CD4-positive, alpha-beta T cell treated with Interleukin-12 subunit alpha and Interleukin-12 subunit beta, for 1 hour (primary cell): ENCODE measurements at regions not wholly inside any gene's neighbourhood (a gene's known extent, or its start where the extent isn't known, plus 50 kb on each side); places are given as distances from the start of the nearest gene placed in this dataset.
"Not testable (repeated sequence)": the region's sequence is repeated elsewhere in the genome, so short reads cannot be mapped to it uniquely, and the experiment has no call there.

Source experiments
- DNase-seq: peaks from one replicate; pipeline ENCODE4 v3.0.0-alpha.2; 2020

- no peak for DNase-seq
Observed at GRCh38 chr11:81237139-81237538, 1496.5 kb downstream of the FAM181B start.

GRCh38 chr11:81227409-81227808, 1506.3 kb downstream of the FAM181B start:
- not testable (repeated sequence) for DNase-seq

- DNase-seq = no peak
Observed at GRCh38 chr11:81224396-81224795, 1509.3 kb downstream of the FAM181B start.

- no peak for DNase-seq
Observed at GRCh38 chr11:81222491-81222890, 1511.2 kb downstream of the FAM181B start.

DNA sequence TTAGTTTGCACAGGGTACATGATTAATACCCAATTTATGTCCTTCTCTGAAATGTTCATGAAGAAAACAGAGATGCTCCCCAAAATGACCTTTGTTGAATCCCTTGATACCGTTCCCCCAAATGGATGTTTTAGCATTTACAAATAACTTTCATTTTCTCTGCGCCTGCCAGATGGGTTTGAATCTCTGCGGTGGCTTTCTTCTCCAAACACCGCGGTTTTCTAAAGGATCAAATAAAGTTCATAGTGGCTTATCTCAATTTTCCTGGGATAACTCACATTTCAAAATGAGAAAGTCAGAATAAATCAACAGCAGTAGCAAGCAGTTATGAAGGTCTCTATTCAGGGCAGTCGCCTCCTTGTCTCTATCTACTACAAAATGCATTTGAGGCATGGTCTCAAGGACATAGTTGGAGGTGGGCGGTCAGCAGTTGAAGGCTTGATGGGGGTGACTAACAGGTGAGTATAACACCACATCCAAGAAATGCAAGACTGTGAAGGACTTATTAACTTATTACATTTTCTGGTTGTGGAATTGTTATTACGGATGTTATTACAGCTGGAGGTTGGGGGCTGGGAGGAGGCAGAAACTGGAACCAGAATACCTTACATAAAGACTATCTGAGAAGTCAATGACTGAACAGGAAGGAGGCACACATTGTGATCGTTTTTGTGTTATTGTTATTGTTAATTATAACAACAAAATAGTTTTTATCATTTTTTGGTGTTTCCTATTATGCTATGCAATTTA, 1513.3 kb downstream of the FAM181B start:
- no peak for DNase-seq

- no peak for DNase-seq
Observed at GRCh38 chr11:81219661-81220060, 1514.0 kb downstream of the FAM181B start.

- DNase-seq = no peak
Observed at GRCh38 chr11:81218440-81218839, 1515.2 kb downstream of the FAM181B start.

- DNase-seq = no peak
Observed at GRCh38 chr11:81211050-81211449, 1522.6 kb downstream of the FAM181B start.

DNA sequence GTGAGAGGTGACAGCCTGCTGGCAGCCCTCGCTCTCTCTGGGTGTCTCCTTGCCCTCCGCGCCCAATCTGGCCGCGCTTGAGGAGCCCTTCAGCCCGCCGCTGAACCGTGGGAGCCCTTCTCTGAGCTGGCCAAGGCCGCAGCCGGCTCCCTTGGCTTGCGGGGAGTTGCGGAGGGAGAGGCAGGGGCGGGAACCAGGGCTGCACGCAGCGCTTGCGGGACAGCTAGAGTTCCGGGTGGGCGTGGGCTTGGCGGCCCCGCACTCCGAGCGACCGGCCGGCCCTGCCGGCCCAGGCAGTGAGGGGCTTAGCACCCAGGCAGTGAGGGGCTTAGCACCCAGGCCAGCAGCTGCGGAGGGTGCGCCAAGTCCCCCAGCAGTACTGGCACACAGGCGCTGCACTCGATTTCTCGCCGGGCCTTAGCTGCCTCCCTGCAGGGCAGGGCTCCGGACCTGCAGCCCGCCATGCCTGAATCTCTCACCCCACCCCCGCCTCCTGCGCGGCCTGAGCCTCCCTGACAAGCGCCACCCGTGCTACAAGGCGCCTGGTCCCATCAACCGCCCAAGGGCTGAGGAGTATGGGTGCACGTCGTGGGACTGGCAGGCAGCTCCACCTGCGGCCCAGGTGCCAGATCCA, 1526.1 kb downstream of the FAM181B start:
- no peak for DNase-seq

- no peak for DNase-seq
Observed at GRCh38 chr11:81203876-81204275, 1529.8 kb downstream of the FAM181B start.

DNA sequence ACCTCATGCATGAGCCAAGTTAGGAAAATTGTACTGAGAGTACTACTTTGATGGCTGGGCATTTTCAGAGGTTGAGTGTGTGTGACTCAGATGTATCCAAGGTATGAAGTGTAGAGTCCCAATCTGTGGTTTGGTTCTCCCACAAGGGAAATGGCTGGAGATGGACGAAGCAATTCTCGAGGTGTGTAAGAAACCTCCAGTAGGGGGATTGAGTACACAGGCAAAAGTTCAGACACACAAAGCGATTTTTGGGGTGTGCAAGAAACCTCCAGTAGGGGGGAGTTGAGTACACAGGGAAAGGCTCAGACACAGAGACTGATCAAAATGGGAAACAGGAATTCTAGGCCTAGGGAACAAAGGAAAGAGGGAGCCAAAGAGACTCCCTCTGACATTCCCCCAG, 1536.3 kb downstream of the FAM181B start:
- no peak for DNase-seq

GRCh38 chr11:81192516-81192915, 1541.1 kb downstream of the FAM181B start:
- DNase-seq = no peak

GRCh38 chr11:81190546-81190945, 1543.1 kb downstream of the FAM181B start:
- DNase-seq = no peak

DNA sequence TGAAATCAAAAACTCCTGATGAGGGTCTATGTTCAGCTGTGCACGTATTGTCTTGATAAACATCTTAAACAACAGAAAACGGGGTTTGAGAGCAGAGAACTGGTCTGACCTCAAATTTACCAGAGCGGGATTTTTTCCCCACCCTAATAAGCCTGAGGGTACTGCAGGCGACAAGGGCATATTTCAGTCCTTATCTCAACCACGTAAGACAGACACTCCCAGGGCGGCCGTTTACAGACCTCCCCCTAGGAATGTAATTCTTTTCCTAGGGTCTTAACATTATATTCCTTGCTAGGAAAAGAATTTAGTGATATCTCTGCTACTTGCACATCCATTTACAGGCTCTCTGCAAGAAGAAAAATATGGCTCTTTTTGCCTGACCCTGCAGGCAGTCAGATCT, 1546.6 kb downstream of the FAM181B start:
- not testable (repeated sequence) for DNase-seq

DNA sequence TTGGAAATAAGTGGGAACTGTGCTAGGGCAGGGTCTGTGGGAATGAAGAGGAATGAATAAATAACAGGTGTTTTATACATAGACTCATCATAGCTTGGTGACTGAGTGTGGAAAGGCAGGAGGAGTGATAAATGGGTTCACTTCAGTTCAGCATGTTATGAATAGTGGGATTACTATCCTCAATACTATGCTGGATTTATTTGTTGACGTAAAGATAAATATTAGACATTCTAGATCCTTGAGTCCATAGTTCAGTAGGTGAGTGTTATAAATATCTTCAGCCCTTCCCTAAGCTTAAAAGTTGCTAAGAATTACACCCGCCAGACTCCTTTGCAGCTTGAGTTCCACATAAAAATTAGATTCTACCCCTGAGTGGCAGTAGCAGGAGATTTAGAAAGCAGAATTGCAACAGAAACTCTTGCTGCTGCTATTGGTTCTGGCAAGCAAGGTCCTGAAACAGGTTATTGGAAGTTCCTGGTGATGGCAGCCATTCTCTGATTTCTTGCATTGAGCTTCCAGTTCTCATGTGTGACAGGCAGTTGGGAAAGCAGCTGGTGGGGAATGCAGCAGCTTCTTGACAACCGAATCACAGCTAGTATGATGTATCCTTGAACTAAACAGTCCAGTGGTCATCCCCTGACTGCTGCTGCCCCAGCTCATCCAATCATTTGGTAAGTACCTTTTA, 1558.9 kb downstream of the FAM181B start:
- DNase-seq = no peak

DNA sequence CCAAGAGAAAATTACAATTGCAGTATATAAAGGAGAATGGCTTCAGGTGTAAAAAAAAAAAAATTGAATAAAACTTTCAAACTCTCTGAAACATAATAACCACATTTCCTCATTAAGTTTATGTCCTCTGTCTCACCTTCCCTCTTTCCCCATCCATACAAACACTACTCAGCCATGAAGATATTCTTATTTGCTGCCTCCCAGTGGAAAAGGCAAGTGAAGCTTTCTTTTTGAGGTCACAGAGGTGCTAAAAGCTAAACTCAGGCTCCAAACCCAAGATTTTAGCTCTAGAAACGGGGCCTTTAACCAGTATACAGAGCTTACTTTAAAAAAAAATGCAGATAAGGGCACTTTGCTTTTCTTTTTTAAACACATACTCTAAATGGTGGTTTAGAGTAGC, 1568.5 kb downstream of the FAM181B start:
- no peak for DNase-seq

- no peak for DNase-seq
Observed at GRCh38 chr11:81159900-81160299, 1573.8 kb downstream of the FAM181B start.

GRCh38 chr11:81135570-81135969, 1598.1 kb downstream of the FAM181B start:
- DNase-seq = no peak

DNA sequence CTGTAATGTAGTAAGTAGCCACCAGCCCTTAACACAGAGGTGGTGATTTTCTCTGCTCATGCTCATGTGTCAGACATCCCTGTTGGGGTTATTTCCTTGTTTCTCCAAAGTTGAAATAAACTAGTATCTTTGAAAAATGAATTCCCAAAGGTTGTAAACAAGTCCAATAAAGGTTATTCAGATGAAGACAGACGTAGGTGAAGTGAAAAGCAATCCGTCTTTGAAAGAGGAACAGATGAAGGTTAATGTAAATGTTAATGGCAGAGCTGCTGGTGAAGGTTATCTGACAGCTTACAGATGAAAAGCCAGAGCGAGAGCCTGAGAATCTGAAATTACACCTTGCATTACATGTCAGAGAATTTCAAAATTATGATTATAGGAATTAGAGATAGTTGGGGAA, 1604.0 kb downstream of the FAM181B start:
- no peak for DNase-seq

GRCh38 chr11:81112718-81113117, 1620.9 kb downstream of the FAM181B start:
- no peak for DNase-seq

DNA sequence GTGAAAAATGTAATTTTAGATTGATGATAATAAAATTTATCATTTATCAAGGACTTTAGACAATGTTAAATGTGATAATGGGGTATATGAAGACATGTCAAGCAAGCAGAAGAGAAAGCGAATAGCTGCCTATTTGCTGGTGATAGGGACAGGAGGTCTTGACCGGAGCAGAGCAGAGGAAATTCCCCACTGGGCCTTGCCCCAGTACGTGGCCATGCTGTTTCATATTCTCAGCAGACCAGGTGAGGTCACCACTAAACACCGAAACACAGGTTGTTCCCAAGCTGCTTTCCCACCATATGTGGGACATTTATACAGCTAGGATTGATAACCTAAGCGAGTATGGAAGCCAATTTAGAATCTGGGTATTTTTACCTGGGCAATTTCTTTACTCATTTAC, 1629.6 kb downstream of the FAM181B start:
- no peak for DNase-seq

DNA sequence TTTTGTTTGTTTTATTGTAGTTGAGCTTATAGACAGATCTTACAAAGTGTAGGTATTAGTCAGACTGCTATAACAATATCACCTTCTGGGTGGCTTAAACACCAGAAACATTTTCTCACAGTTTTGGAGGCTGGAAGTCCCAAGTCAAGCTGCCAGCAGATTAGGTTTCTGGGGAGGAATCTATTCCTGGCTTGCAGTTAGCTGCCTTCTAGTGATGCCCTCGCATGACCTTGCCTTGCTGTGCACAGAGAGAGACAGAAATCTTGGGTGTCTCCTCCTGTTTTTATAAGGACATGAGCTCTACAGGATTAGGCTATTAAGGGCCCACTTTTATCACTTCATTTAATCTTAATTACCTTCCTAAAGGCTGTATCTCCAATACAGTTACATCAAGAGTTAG, 1635.2 kb downstream of the FAM181B start:
- no peak for DNase-seq

GRCh38 chr11:81092522-81092921, 1641.1 kb downstream of the FAM181B start:
- no peak for DNase-seq

GRCh38 chr11:81089242-81089641, 1644.4 kb downstream of the FAM181B start:
- no peak for DNase-seq
